HL-60 (cell line): ENCODE measurements at regions not wholly inside any gene's neighbourhood (a gene's known extent, or its start where the extent isn't known, plus 50 kb on each side); places are given as distances from the start of the nearest gene placed in this dataset.

Experiments
- CTCF ChIP-seq: IDR thresholded peaks from one replicate; pipeline ENCODE4 v1.5.1; 2011; ENCODE audit warnings: low read length, control low read depth, inconsistent platforms; ENCODE audit not compliant: insufficient read depth
- GABPA ChIP-seq: IDR thresholded peaks from 2 replicates; pipeline ENCODE4 v1.6.1; 2012; ENCODE audit warnings: low read depth

DNA sequence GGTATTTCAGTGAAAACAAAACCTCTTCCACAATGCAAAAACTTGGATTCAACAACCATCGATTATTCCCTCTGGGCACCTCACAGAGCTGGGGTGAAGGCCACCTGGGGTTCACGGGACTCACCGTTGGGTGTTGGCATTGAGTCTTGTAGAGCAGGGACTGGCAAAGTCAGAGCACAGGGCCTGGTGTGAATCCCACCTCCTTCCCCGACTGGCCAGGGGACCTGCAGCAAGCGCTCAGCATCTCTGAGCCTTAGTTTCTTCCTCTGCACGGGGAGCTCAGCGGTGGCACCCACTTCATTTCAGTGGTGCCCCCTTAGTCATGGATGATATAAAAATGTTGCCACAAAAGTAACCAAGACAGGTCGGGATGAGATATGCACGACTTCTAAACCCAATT is 100.4 kb downstream of the METRNL start:
- TF ChIP-seq CTCF (no peak), GABPA (no peak)
